Right cardiac atrium (tissue), 5 donors: ENCODE measurements at regions not wholly inside any gene's neighbourhood (a gene's known extent, or its start where the extent isn't known, plus 50 kb on each side); places are given as distances from the start of the nearest gene placed in this dataset.

Experiments
- ATAC-seq, 2 donors: fragments of 200-7000 bp; cut with Tn5 transposase; one replicate each; pipeline versions ENCODE4 v1.8.0 to v1.9.1; 2020; ENCODE audit warnings: moderate library complexity in 2 of 2, mild to moderate bottlenecking in 1 of 2
- DNase-seq, 3 donors: peaks; one replicate each; pipeline ENCODE4 v3.0.0-alpha.2; 2020
- H3K27ac ChIP-seq: one replicate; pipeline ENCODE4 v1.5.1; 2013; ENCODE audit warnings: mild to moderate bottlenecking, low read length, control low read depth, moderate library complexity
- H3K27me3 ChIP-seq: one replicate; pipeline ENCODE4 v1.6.1; 2013; ENCODE audit not compliant: control insufficient read depth, insufficient read depth
- H3K4me1 ChIP-seq: one replicate; pipeline ENCODE4 v1.6.1; 2013; ENCODE audit warnings: low read length; ENCODE audit not compliant: control insufficient read depth, insufficient read depth
- H3K4me3 ChIP-seq: one replicate; pipeline ENCODE4 v1.5.1; 2013; ENCODE audit warnings: low read length, control low read depth
- H3K9me3 ChIP-seq: one replicate; pipeline ENCODE4 v1.6.1; 2013; ENCODE audit warnings: low read length; ENCODE audit not compliant: control insufficient read depth
- WGBS: extraction: QIAGEN DNeasy Blood & Tissue Kit; methylation state at CpG from one replicate; pipeline ENCODE4 v1.1.7; 2013; 5-methylcytosine and 5-hydroxymethylcytosine counted together
- intact Hi-C, 4 donors: fragments of 100-400 bp; cut with DNase I; formaldehyde crosslinking; loops; one replicate each; pipeline versions ENCODE4 v1.11.0 to v1.14.0; 2022 to 2023
- donor health status: healthy with polysubstance abuse.
- donor health status: DM: no; HTN: yes; CAD: no.
- donor health status: DM: no; HTN: no; CAD: no.
- donor health status: DM: no; HTN: yes; CAD: no; lungs with severe emphysema.
- donor health status: DM: yes; HTN: yes; CAD: no.

GRCh38 chr21:36630485-36631206 lies 68.3 kb upstream of the SIM2 start:
- intact Hi-C loops = loop anchor here in 3 of 4 donors (2.0 to 10.0 kb wide), 2 partner anchors 294 to 296 kb away; no protein-coding TSS in a partner anchor
- no peak overlapping the region for H3K4me3 ChIP-seq
- H3K9me3 ChIP-seq = no peaks in the 10 kb centered on the region
- DNase-seq = peak in 2 of 3 donors; percentile 48 to 69
- WGBS = 37% methylated on average over 19 of the region's 19 CpGs
- H3K27me3 ChIP-seq = no peaks in the 10 kb centered on the region
- peak; percentile 43 to 60 for ATAC-seq
- no peak overlapping the region for H3K27ac ChIP-seq
- no peaks in the 10 kb centered on the region for H3K4me1 ChIP-seq

- no peaks in the 10 kb centered on the region for H3K27me3 ChIP-seq
- intact Hi-C loops = loop anchor here in 2 of 4 donors (10.0 kb wide), 1 partner anchor 289 kb away; no protein-coding TSS in a partner anchor
- no peak for ATAC-seq
Measured at GRCh38 chr21:36636016-36636415, 62.9 kb upstream of the SIM2 start.

GRCh38 chr21:36636439-36636838 lies 62.5 kb upstream of the SIM2 start:
- H3K4me3 ChIP-seq = no peak overlapping the region
- 85% methylated on average over 2 of the region's 2 CpGs for WGBS

More at GRCh38 chr21:36636016-36636415, 62.9 kb upstream of the SIM2 start:
- DNase-seq = no peak
- H3K4me3 ChIP-seq = no peak overlapping the region
- peaks cover 2% of the 10 kb centered on the region for H3K9me3 ChIP-seq
- WGBS = 22% methylated on average over 1 of the region's 1 CpG
- no peak overlapping the region for H3K27ac ChIP-seq
- H3K4me1 ChIP-seq = no peaks in the 10 kb centered on the region

GRCh38 chr21:36639769-36640168 lies 59.1 kb upstream of the SIM2 start:
- Histone ChIP-seq H3K9me3 (peaks cover 2% of the 10 kb centered on the region), H3K27me3 (no peaks in the 10 kb centered on the region), H3K4me3 (no peak overlapping the region), H3K4me1 (no peaks in the 10 kb centered on the region), H3K27ac (no peak overlapping the region)
- intact Hi-C loops = loop anchor here in 2 of 4 donors (10.0 kb wide), 1 partner anchor 285 kb away; no protein-coding TSS in a partner anchor
- no peak for DNase-seq
- WGBS = 34% methylated on average over 6 of the region's 6 CpGs
- ATAC-seq = no peak

More at GRCh38 chr21:36636439-36636838, 62.5 kb upstream of the SIM2 start:
- Histone ChIP-seq H3K9me3 (peaks cover 2% of the 10 kb centered on the region), H3K27me3 (no peaks in the 10 kb centered on the region), H3K27ac (no peak overlapping the region), H3K4me1 (no peaks in the 10 kb centered on the region)
- DNase-seq (no peak), ATAC-seq (no peak)
- intact Hi-C loops = loop anchor here in 2 of 4 donors (10.0 kb wide), 1 partner anchor 288 kb away; no protein-coding TSS in a partner anchor

- no peak overlapping the region for H3K4me3 ChIP-seq
- no peaks in the 10 kb centered on the region for H3K4me1 ChIP-seq
- H3K27ac ChIP-seq = no peak overlapping the region
- WGBS = 43% methylated on average over 4 of the region's 4 CpGs
- H3K9me3 ChIP-seq = peaks cover 2% of the 10 kb centered on the region
- no peak for ATAC-seq
- H3K27me3 ChIP-seq = no peaks in the 10 kb centered on the region
- intact Hi-C loops = no loop called here
- no peak for DNase-seq
Measured at GRCh38 chr21:36640174-36640720, 58.7 kb upstream of the SIM2 start.

GRCh38 chr21:36640721-36641244 lies 58.1 kb upstream of the SIM2 start:
- WGBS = 69% methylated on average over 15 of the region's 15 CpGs
- H3K9me3 ChIP-seq = peaks cover 2% of the 10 kb centered on the region
- no peak for ATAC-seq
- H3K27ac ChIP-seq = no peak overlapping the region
- H3K4me3 ChIP-seq = no peak overlapping the region
- intact Hi-C loops = no loop called here
- no peaks in the 10 kb centered on the region for H3K27me3 ChIP-seq
- H3K4me1 ChIP-seq = no peaks in the 10 kb centered on the region
- DNase-seq = no peak

DNA sequence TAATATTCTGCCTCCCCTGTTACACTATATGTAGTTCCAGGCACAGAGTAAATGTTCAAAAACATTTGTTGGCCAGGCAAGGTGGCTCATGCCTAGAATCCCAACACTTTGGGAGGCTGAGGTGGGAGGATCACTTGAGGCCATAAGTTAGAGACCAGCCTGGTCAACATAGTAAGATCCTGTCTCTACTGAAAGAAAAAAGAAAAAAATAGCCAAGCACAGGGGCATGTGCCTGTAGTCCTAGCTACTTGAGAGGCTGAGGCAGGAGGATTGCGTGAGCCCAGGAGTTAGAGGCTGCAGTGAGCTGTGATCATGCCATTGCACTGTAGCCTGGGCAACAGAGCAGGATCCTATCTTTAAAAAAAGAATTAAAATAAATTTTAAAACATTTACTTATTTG lies 57.6 kb upstream of the SIM2 start:
- DNase-seq (no peak), ATAC-seq (no peak)
- Histone ChIP-seq H3K4me3 (no peak overlapping the region), H3K27ac (no peak overlapping the region), H3K9me3 (no peaks in the 10 kb centered on the region), H3K27me3 (no peaks in the 10 kb centered on the region), H3K4me1 (no peaks in the 10 kb centered on the region)
- WGBS = 98% methylated on average over 1 of the region's 1 CpG
- intact Hi-C loops = no loop called here

GRCh38 chr21:36641886-36642285 lies 57.0 kb upstream of the SIM2 start:
- WGBS = 93% methylated on average over 9 of the region's 9 CpGs
- Histone ChIP-seq H3K9me3 (no peaks in the 10 kb centered on the region), H3K4me3 (no peak overlapping the region), H3K27ac (no peak overlapping the region), H3K27me3 (no peaks in the 10 kb centered on the region), H3K4me1 (no peaks in the 10 kb centered on the region)
- DNase-seq (no peak), ATAC-seq (no peak)
- intact Hi-C loops = no loop called here

- DNase-seq = no peak
- H3K9me3 ChIP-seq = no peaks in the 10 kb centered on the region
- WGBS = 84% methylated on average over 4 of the region's 4 CpGs
- no peaks in the 10 kb centered on the region for H3K27me3 ChIP-seq
- no peaks in the 10 kb centered on the region for H3K4me1 ChIP-seq
- no peak overlapping the region for H3K27ac ChIP-seq
- intact Hi-C loops = no loop called here
- H3K4me3 ChIP-seq = no peak overlapping the region
- no peak for ATAC-seq
Measured at GRCh38 chr21:36642777-36643176, 56.1 kb upstream of the SIM2 start.

DNA sequence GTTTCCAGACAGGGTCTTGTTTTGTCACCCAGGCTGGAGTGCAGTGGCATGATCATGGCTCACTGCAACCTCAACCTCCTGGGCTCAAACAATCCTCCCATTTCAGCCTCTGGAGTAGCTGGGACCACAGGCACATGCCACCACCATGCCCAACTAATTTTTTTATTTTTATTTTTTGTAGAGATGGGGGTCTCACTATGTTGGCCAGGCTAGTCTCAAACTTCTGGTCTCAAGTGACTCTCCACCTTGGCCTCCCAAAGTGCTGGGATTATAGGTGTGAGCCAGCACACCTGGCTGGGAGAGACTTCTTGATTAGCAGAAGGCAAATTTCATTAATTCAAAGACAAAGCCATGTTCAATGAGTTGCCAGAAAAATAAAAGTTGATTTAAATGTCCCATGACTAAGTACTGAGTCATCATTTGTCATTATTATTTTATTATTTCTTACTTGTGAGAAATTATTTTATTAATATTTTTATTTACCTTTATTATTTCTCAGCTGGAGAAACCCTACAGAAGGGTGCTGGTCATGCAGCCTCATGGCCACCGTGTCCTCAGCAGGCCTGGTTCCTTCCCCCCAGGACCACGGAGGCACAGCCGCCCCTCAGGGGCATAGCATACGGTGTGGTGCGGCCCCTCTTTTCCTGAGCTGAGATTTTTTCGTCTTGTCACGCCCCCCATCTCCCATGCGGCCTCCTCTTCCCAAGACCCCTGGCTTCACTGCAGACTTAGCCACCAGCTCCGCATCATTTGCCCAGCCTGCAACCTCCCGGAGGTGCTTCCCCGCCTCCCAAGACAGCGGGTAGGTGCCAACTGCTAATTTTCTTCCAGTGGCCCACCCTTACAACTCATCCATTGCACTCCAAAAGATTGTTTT lies 55.3 kb upstream of the SIM2 start:
- intact Hi-C loops = no loop called here

More for the DNA sequence above, 55.3 kb upstream of the SIM2 start:
- H3K9me3 ChIP-seq = no peaks in the 10 kb centered on the region
- 91% methylated on average over 12 of the region's 12 CpGs for WGBS
- no peaks in the 10 kb centered on the region for H3K27me3 ChIP-seq
- no peak overlapping the region for H3K4me3 ChIP-seq
- H3K27ac ChIP-seq = no peak overlapping the region
- no peaks in the 10 kb centered on the region for H3K4me1 ChIP-seq
- ATAC-seq (no peak), DNase-seq (no peak)
